Upper lobe of left lung (tissue), 6 donors: ENCODE measurements at regions not wholly inside any gene's neighbourhood (a gene's known extent, or its start where the extent isn't known, plus 50 kb on each side); places are given as distances from the start of the nearest gene placed in this dataset.

Source experiments
- ATAC-seq, 2 donors: fragments of 200-7000 bp; cut with Tn5 transposase; one replicate each; pipeline ENCODE4 v1.9.1; 2022; ENCODE audit warnings: mild to moderate bottlenecking in 2 of 2, moderate library complexity in 2 of 2; ENCODE audit not compliant: low FRiP score in 2 of 2
- DNase-seq, 2 donors: peaks; one replicate each; pipeline ENCODE4 v3.0.0-alpha.2; 2019 to 2020
- H3K27ac ChIP-seq, 4 donors: fragments of 200-600 bp; sonication (generic); one replicate each; pipeline ENCODE4 v1.5.1; 2016 to 2019
- H3K27me3 ChIP-seq, 4 donors: fragments of 200-600 bp; sonication (generic); one replicate each; pipeline ENCODE4 v1.5.1; 2017 to 2019
- H3K36me3 ChIP-seq, 4 donors: fragments of 200-600 bp; sonication (generic); one replicate each; pipeline ENCODE4 v1.5.1; 2016 to 2019
- H3K4me1 ChIP-seq, 4 donors: fragments of 200-600 bp; sonication (generic); one replicate each; pipeline ENCODE4 v1.5.1; 2018 to 2019
- H3K4me3 ChIP-seq, 4 donors: fragments of 200-600 bp; sonication (generic); one replicate each; pipeline ENCODE4 v1.5.1; 2017 to 2019; ENCODE audit warnings: mild to moderate bottlenecking in 2 of 4, moderate library complexity in 1 of 4
- H3K9me3 ChIP-seq, 4 donors: fragments of 200-600 bp; sonication (generic); one replicate each; pipeline ENCODE4 v1.5.1; 2018 to 2019
- EP300 ChIP-seq, 4 donors: sonication (generic); formaldehyde crosslinking; IDR thresholded peaks; one replicate each; pipeline ENCODE4 v1.5.1; 2017; ENCODE audit warnings: antibody characterized with exemption in 4 of 4, control low read depth in 2 of 4
- POLR2A ChIP-seq, 4 donors: fragments of 450-650 bp; IDR thresholded peaks; one replicate each; pipeline ENCODE4 v1.5.1; 2016 to 2017; ENCODE audit warnings: antibody characterized with exemption in 4 of 4, mild to moderate bottlenecking in 2 of 4
- POLR2AphosphoS5 ChIP-seq, 2 donors: sonication (generic); formaldehyde crosslinking; IDR thresholded peaks; one replicate each; pipeline ENCODE4 v1.5.1; 2017; ENCODE audit warnings: antibody characterized with exemption in 2 of 2
- WGBS, 2 donors: methylation state at CpG; one replicate each; pipeline ENCODE4 v1.1.5; 2017 to 2018; 5-methylcytosine and 5-hydroxymethylcytosine counted together
- TF ChIP-seq, protein P1 (sequence below), 6 experiments: fragments of 450-650 bp in 4 of 6; fragments of 200-600 bp in 2 of 6; sonication (generic) in 2 of 6; IDR thresholded peaks; one replicate each; pipeline ENCODE4 v1.5.1; 2016 to 2019; ENCODE audit warnings: antibody characterized with exemption in 6 of 6
- donor health status: DM: no; HTN: no; CAD: no; lungs with moderate emphysema.
- donor health status: DM: no; HTN: yes; CAD: no; lungs with severe emphysema.

GRCh38 chr2:65775839-65776238 lies 343.4 kb upstream of the SPRED2 start:
- TF ChIP-seq, protein P1, sequence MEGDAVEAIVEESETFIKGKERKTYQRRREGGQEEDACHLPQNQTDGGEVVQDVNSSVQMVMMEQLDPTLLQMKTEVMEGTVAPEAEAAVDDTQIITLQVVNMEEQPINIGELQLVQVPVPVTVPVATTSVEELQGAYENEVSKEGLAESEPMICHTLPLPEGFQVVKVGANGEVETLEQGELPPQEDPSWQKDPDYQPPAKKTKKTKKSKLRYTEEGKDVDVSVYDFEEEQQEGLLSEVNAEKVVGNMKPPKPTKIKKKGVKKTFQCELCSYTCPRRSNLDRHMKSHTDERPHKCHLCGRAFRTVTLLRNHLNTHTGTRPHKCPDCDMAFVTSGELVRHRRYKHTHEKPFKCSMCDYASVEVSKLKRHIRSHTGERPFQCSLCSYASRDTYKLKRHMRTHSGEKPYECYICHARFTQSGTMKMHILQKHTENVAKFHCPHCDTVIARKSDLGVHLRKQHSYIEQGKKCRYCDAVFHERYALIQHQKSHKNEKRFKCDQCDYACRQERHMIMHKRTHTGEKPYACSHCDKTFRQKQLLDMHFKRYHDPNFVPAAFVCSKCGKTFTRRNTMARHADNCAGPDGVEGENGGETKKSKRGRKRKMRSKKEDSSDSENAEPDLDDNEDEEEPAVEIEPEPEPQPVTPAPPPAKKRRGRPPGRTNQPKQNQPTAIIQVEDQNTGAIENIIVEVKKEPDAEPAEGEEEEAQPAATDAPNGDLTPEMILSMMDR (IDR thresholded peaks at IDR 0.05) = no peak
- no peaks in the 10 kb centered on the region for H3K4me1 ChIP-seq
- DNase-seq (no peak), ATAC-seq (no peak)
- no peak overlapping the region for H3K27ac ChIP-seq
- no peak overlapping the region for H3K4me3 ChIP-seq
- no peaks in the 10 kb centered on the region for H3K36me3 ChIP-seq
- 88 to 96% methylated on average over 2 of the region's 2 CpGs for WGBS, 2 donors
- H3K27me3 ChIP-seq = no peaks in the 10 kb centered on the region
- peaks cover 0 to 4% (median 0%) of the 10 kb centered on the region in 4 donors for H3K9me3 ChIP-seq

- DNase-seq = no peak
- no peaks in the 10 kb centered on the region for H3K27me3 ChIP-seq
- no peaks in the 10 kb centered on the region for H3K9me3 ChIP-seq
- 77% methylated on average over 4 of the region's 4 CpGs for WGBS, 2 donors
- H3K4me3 ChIP-seq = no peak overlapping the region
- no peak for ATAC-seq
- H3K36me3 ChIP-seq = no peaks in the 10 kb centered on the region
- H3K4me1 ChIP-seq = no peaks in the 10 kb centered on the region
- TF ChIP-seq POLR2AphosphoS5 (IDR thresholded peaks at IDR 0.05) = no peak
- TF ChIP-seq EP300 (IDR thresholded peaks at IDR 0.05) = no peak
- TF ChIP-seq, protein P1 (IDR thresholded peaks at IDR 0.05) = no peak
- TF ChIP-seq POLR2A (IDR thresholded peaks at IDR 0.05) = no peak
- no peak overlapping the region for H3K27ac ChIP-seq
Measured at GRCh38 chr2:65767946-65768345, 335.5 kb upstream of the SPRED2 start.

DNA sequence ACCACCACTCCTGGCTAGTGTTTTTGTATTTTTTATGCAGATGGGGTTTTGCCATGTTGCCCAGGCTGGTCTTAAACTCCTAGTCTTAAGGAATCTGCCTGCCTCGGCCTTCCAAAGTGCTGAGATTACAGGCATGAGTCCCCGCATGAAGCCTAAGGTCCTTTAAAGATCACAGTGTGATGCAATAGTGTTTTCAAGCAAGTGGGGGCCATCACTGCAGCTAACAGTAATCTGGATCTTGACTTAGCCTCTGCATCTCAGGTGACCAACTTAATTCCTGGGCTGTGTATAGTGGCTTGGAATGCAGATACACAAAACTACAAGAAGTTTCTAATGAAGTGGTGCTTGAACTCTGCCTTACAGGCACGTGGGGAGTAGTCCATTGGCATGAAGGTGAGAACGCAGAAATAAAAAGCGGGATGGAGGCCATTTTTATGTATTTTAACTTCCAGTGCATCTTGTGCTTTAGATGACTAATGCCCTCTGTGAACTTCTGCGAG lies 334.4 kb upstream of the SPRED2 start:
- no peak for ATAC-seq
- Histone ChIP-seq H3K9me3 (no peaks in the 10 kb centered on the region), H3K27ac (no peak overlapping the region), H3K36me3 (no peaks in the 10 kb centered on the region), H3K4me3 (no peak overlapping the region), H3K4me1 (no peaks in the 10 kb centered on the region), H3K27me3 (no peaks in the 10 kb centered on the region)
- DNase-seq = no peak
- TF ChIP-seq POLR2A (IDR thresholded peaks at IDR 0.05) = no peak
- TF ChIP-seq EP300 (IDR thresholded peaks at IDR 0.05) = no peak
- TF ChIP-seq, protein P1 (IDR thresholded peaks at IDR 0.05) = no peak
- no peak for TF ChIP-seq POLR2AphosphoS5 (IDR thresholded peaks at IDR 0.05)
- 54 to 78% methylated on average over 4 to 6 of the region's 6 CpGs for WGBS, 2 donors

DNA sequence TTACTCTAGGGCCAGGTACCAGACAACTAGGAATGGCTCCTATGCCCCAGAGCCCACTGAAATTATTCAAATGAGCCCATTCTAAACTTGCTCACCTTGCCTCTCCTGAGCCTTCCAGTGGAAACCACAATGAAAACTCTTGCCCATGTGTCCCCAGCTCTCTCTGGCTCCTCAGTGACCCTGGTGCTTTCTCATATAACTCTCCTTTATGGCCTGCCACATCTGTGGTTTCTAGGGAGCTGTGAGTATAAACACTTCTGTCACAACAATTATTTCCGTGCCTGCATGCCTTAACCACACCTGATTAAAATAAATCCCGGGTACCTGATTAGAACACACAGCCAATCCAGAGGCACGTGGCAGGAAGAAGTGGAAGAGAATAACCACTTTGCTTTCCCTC lies 333.0 kb upstream of the SPRED2 start:
- 59 to 70% methylated on average over 3 of the region's 3 CpGs for WGBS, 2 donors
- DNase-seq (no peak), ATAC-seq (no peak)
- Histone ChIP-seq H3K4me3 (no peak overlapping the region), H3K4me1 (no peaks in the 10 kb centered on the region), H3K36me3 (no peaks in the 10 kb centered on the region), H3K27me3 (no peaks in the 10 kb centered on the region), H3K27ac (no peak overlapping the region), H3K9me3 (no peaks in the 10 kb centered on the region)
- TF ChIP-seq EP300 (IDR thresholded peaks at IDR 0.05) (no peak), POLR2A (IDR thresholded peaks at IDR 0.05) (no peak), POLR2AphosphoS5 (IDR thresholded peaks at IDR 0.05) (no peak)
- TF ChIP-seq, protein P1 (IDR thresholded peaks at IDR 0.05) = no peak

DNA sequence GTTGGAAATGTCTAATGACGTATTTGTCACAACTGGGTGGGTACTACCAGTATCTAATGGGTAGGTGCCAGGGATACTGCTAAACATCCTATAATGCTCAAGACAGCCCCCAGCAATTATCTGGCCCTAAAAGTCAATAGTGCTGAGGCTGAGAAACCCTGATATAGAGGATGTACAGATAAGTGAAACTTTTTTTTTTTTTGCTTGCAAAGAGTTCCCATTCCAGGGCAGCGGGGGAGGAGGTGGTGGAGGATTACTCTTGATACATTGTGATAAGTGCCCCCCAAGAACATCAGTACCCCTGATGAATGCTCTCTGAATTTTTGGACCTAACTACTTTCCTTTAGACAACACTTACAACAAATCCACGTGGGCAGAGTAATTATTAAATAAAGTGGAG lies 329.7 kb upstream of the SPRED2 start:
- TF ChIP-seq EP300 (IDR thresholded peaks at IDR 0.05) (no peak), POLR2A (IDR thresholded peaks at IDR 0.05) (no peak), POLR2AphosphoS5 (IDR thresholded peaks at IDR 0.05) (no peak)
- TF ChIP-seq, protein P1 (IDR thresholded peaks at IDR 0.05) = no peak
- Histone ChIP-seq H3K9me3 (peaks cover 0 to under 1% (median 0%) of the 10 kb centered on the region in 4 donors), H3K27ac (no peak overlapping the region), H3K27me3 (no peaks in the 10 kb centered on the region), H3K4me3 (no peak overlapping the region), H3K4me1 (no peaks in the 10 kb centered on the region), H3K36me3 (no peaks in the 10 kb centered on the region)
- ATAC-seq (no peak), DNase-seq (no peak)
- 65 to 72% methylated on average over 3 of the region's 3 CpGs for WGBS, 2 donors
